ENCODE measurements at regions not wholly inside any gene's neighbourhood (a gene's known extent, or its start where the extent isn't known, plus 50 kb on each side); places are given as distances from the start of the nearest gene placed in this dataset.

DNA sequence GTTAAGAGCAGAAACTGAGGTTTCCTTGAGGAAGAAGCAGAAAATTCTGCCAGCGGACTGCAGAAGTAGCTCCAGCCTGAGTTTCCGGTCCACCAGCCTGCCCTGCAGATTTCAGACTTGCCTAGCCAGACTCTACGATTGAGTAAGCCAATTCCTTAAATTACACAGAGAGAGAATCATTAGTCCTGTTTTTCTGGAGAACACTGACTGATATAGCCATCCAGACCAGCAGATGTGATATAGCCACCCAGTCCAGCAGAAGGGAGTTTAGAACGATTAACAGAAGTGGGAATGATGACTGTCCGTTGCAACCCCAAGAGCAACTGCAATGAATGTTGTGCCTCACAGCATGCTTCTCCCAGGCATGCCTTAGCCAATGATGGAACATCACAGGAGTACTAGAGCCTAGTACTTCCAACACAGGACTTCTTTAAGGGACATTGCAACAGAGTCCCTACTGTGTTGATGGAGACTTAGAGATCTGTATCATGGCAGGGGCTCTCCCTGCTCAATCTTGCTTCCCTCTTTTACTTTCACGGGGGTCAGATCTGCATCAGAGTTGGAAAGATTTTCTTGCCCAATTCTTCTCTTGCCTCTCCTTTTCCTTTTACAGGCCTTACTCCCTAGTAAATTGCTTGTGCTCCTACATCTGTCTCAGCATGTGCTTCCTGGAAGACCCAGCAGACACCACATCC lies 264.6 kb upstream of the CLNK start:
- ATAC-seq (ENCODE audit: low read depth) = no peak
- Histone ChIP-seq H2AFZ (replicated peaks; ENCODE audit: low read length, poor library complexity) (no peak overlapping the region), H4K20me1 (ENCODE audit: insufficient read depth, low read length) (no peaks in the 10 kb centered on the region), H3K9me3 (ENCODE audit: control insufficient read depth, insufficient read depth, low read length) (no peaks in the 10 kb centered on the region), H4K8ac (ENCODE audit: low read depth in 2 of 2, low read length in 2 of 2) (no peak overlapping the region), H3K36me3 (ENCODE audit: control insufficient read depth, insufficient read depth, low read length) (no peaks in the 10 kb centered on the region), H2BK120ac (ENCODE audit: low read depth, low read length) (no peak overlapping the region), H2BK5ac (ENCODE audit: low read depth, low read length, poor library complexity, severe bottlenecking) (no peak overlapping the region), H3K9me1 (ENCODE audit: insufficient read depth, low read length) (no peaks in the 10 kb centered on the region), H3K4me1 (ENCODE audit: control insufficient read depth, insufficient read depth, low read length) (no peaks in the 10 kb centered on the region), H3K23ac (ENCODE audit: low read depth, low read length) (no peak overlapping the region), H2BK20ac (ENCODE audit: low read depth, low read length) (no peak overlapping the region), H3K14ac (replicated peaks; ENCODE audit: low read depth, low read length) (no peak overlapping the region), H3K27ac (ENCODE audit: insufficient read depth, low read length) (no peak overlapping the region), H3K27me3 (ENCODE audit: control insufficient read depth, insufficient read depth, low read length) (no peaks in the 10 kb centered on the region), H2AK9ac (replicated peaks; ENCODE audit: low read depth, low read length, poor library complexity) (no peak overlapping the region), H3K79me1 (ENCODE audit: low read depth in 1 of 2, low read length in 2 of 2) (no peaks in the 10 kb centered on the region), H4K5ac (ENCODE audit: low read depth, low read length) (no peak overlapping the region), H4K91ac (ENCODE audit: insufficient read depth, low read depth, low read length) (no peak overlapping the region), H2BK15ac (ENCODE audit: low read depth, low read length) (no peak overlapping the region), H3K18ac (ENCODE audit: low read depth, low read length) (no peak overlapping the region), H2AK5ac (ENCODE audit: low read depth, low read length) (no peak overlapping the region), H3K4ac (ENCODE audit: low read depth, low read length) (no peak overlapping the region), H3K4me2 (ENCODE audit: low read depth, low read length) (no peak overlapping the region), H3K4me3 (ENCODE audit: insufficient read depth, low read depth, low read length) (no peak overlapping the region), H3K56ac (ENCODE audit: extremely low read depth, insufficient read depth, low read length) (no peak overlapping the region), H3K9ac (ENCODE audit: low read depth, low read length) (no peak overlapping the region)
- in situ Hi-C loops (cut with MboI; ENCODE audit: low sequenced_read_pairs) = no loop called here
- no TSS peak for BruUV-seq (replicated peaks)
- POLR2A ChIA-PET (ENCODE audit: unreplicated experiment) = no interaction called here
- no peak for DNase-seq
- intact Hi-C loops (cut with micrococcal nuclease) = no loop called here
- dilution Hi-C loops (cut with HindIII; ENCODE audit: low sequenced_read_pairs, unreplicated experiment) = no loop called here
- 70% methylated on average over 2 of the region's 6 CpGs; no CpG with 5 or more reads in 1 of the 2 experiments for WGBS, 2 experiments (ENCODE audit: extremely low coverage in 2 of 2, insufficient read length in 1 of 2)
- CTCF ChIA-PET = no interaction called here
- TF ChIP-seq, protein P1, sequence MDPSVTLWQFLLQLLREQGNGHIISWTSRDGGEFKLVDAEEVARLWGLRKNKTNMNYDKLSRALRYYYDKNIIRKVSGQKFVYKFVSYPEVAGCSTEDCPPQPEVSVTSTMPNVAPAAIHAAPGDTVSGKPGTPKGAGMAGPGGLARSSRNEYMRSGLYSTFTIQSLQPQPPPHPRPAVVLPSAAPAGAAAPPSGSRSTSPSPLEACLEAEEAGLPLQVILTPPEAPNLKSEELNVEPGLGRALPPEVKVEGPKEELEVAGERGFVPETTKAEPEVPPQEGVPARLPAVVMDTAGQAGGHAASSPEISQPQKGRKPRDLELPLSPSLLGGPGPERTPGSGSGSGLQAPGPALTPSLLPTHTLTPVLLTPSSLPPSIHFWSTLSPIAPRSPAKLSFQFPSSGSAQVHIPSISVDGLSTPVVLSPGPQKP (IDR thresholded peaks at IDR 0.05; ENCODE audit: borderline replicate concordance, low read depth, low read length) = no peak

Measured in IMR-90 (cell line).